ENCODE measurements at regions not wholly inside any gene's neighbourhood (a gene's known extent, or its start where the extent isn't known, plus 50 kb on each side); places are given as distances from the start of the nearest gene placed in this dataset.

- peaks cover 11% of the 10 kb centered on the region for H3K4me1 Mint-ChIP-seq (ENCODE audit: low read depth)
Observed at GRCh38 chr12:124445826-124446225, 121.6 kb downstream of the NCOR2 start.

DNA sequence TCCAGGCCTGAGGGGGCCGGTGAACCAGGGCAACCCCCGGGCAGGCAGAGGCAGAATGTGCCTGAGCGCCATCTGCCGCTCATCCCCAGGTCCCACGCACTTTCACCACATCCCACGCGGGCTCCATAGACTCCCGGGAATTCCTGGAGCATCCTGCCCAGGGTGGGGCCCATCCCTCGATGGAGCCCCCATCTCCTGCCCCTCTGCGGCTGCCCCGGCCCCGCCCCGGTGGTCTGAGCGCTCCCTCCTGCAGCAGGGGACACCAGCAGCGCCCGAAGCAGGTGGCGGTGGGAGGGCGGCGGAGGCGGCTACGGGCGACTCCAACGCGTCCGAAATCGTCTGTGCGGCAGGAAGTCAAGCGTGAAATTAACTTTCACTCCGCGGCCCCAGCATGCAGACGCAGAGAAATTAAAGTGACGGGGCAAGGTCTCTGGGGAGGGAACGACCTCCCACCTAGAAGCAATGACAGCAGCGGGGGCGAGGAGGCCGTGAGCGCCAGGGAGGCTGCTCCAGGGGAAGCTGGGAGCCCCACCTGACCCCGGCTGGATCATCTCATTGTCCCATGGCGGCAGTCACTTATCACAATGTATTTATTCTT is 122.2 kb downstream of the NCOR2 start:
- Mint-ChIP-seq H3K9me3 (no peaks in the 10 kb centered on the region), H3K27me3 (ENCODE audit: low read depth) (no peaks in the 10 kb centered on the region), H3K27ac (no peak overlapping the region), H3K4me1 (ENCODE audit: low read depth) (peaks cover 9% of the 10 kb centered on the region), H3K4me3 (no peak overlapping the region), H3K36me3 (ENCODE audit: low read depth) (peaks cover 12% of the 10 kb centered on the region)

More at GRCh38 chr12:124445826-124446225, 121.6 kb downstream of the NCOR2 start:
- Mint-ChIP-seq H3K36me3 (ENCODE audit: low read depth) (peaks cover 12% of the 10 kb centered on the region), H3K27ac (no peak overlapping the region), H3K27me3 (ENCODE audit: low read depth) (no peaks in the 10 kb centered on the region), H3K9me3 (no peaks in the 10 kb centered on the region), H3K4me3 (no peak overlapping the region)

- Mint-ChIP-seq H3K4me1 (ENCODE audit: low read depth) (peaks cover 9% of the 10 kb centered on the region), H3K27ac (no peak overlapping the region), H3K36me3 (ENCODE audit: low read depth) (peaks cover 12% of the 10 kb centered on the region), H3K27me3 (ENCODE audit: low read depth) (no peaks in the 10 kb centered on the region), H3K4me3 (no peak overlapping the region), H3K9me3 (no peaks in the 10 kb centered on the region)
Observed at GRCh38 chr12:124443931-124444712, 123.3 kb downstream of the NCOR2 start.

- Mint-ChIP-seq H3K27ac (no peak overlapping the region), H3K27me3 (ENCODE audit: low read depth) (no peaks in the 10 kb centered on the region), H3K9me3 (no peaks in the 10 kb centered on the region), H3K4me3 (no peak overlapping the region), H3K36me3 (ENCODE audit: low read depth) (peaks cover 7% of the 10 kb centered on the region), H3K4me1 (ENCODE audit: low read depth) (peaks cover 4% of the 10 kb centered on the region)
Observed at GRCh38 chr12:124442772-124443445, 124.5 kb downstream of the NCOR2 start.

GRCh38 chr12:124442281-124442680 is 125.1 kb downstream of the NCOR2 start:
- Mint-ChIP-seq H3K36me3 (ENCODE audit: low read depth) (peaks cover 7% of the 10 kb centered on the region), H3K4me3 (no peak overlapping the region), H3K27ac (no peak overlapping the region)

DNA sequence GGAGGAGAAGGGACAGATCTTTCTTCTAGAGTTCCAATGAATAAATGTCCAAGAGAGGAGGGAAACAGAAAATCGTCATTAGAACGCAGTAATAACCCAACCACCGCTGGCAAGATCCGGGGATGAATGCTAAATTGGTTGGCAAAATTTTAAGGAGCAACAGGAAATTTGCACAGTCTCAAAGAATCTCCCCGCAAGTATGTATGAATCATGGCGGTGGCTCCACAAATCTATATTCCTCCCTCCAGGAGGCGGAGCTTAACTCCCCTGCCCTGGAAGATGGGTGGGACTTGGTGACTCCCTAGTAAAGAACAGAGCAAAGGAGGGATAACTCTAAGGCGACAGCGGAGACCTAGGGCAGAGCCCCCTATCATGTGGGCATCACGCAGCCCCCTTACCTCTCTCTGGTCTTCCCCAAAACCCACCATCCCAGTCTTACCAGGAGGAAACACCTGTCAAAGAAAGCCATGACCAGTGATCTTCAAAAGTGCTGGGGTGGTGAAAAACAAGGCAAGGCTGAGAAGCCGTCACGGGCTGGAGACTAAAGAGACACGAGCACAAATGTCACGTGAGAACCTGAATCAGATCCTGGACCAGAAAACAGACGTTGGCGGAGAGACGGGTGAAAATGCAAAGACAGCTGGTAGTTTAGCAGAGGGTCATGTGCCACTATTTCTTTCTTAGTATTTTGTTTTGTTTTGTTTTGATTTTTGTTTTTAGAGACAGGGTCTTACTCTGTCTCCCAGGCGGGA is 125.8 kb downstream of the NCOR2 start:
- H3K9me3 Mint-ChIP-seq, result no peaks in the 10 kb centered on the region
- H3K27ac Mint-ChIP-seq, result no peak overlapping the region
- no peaks in the 10 kb centered on the region for H3K27me3 Mint-ChIP-seq (ENCODE audit: low read depth)

More at GRCh38 chr12:124442281-124442680, 125.1 kb downstream of the NCOR2 start:
- no peaks in the 10 kb centered on the region for H3K9me3 Mint-ChIP-seq
- H3K27me3 Mint-ChIP-seq (ENCODE audit: low read depth), result no peaks in the 10 kb centered on the region
- peaks cover 4% of the 10 kb centered on the region for H3K4me1 Mint-ChIP-seq (ENCODE audit: low read depth)

DNA sequence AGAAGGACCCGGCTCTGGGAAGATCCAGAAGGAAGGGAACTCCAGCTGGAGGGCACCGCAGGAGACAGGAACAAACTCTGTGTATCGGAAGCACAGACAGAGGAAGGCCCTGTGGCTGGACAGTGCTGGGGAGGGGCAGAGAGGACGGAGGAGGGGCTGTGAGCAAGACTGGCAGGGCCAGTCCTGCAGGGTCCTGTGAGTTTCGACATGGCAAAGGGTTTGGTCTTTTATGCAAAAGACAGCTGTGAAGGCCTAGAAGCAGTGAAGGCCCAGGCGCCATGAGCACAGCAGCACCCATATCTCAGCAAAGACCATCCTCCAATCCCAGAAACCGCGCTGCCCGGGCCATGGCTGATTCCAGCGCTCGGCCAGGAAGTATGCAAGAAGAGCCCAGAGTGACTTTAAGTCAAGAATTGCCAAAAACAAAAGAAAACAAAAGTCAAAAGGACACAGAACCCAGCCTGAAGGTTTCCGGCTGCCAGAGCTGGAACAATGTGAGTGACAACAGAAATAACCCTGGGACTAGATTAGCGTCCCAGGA is 126.5 kb downstream of the NCOR2 start:
- H3K27ac Mint-ChIP-seq, result no peak overlapping the region
- peaks cover 7% of the 10 kb centered on the region for H3K36me3 Mint-ChIP-seq (ENCODE audit: low read depth)
- no peaks in the 10 kb centered on the region for H3K27me3 Mint-ChIP-seq (ENCODE audit: low read depth)
- H3K4me3 Mint-ChIP-seq, result no peak overlapping the region
- peaks cover 4% of the 10 kb centered on the region for H3K4me1 Mint-ChIP-seq (ENCODE audit: low read depth)
- no peaks in the 10 kb centered on the region for H3K9me3 Mint-ChIP-seq

More for the DNA sequence above, 125.8 kb downstream of the NCOR2 start:
- H3K4me3 Mint-ChIP-seq, result no peak overlapping the region
- peaks cover 7% of the 10 kb centered on the region for H3K36me3 Mint-ChIP-seq (ENCODE audit: low read depth)
- H3K4me1 Mint-ChIP-seq (ENCODE audit: low read depth), result peaks cover 4% of the 10 kb centered on the region

- H3K4me1 Mint-ChIP-seq (ENCODE audit: low read depth), result peaks cover 4% of the 10 kb centered on the region
- no peak overlapping the region for H3K4me3 Mint-ChIP-seq
- H3K36me3 Mint-ChIP-seq (ENCODE audit: low read depth), result peaks cover 7% of the 10 kb centered on the region
- no peak overlapping the region for H3K27ac Mint-ChIP-seq
- no peaks in the 10 kb centered on the region for H3K27me3 Mint-ChIP-seq (ENCODE audit: low read depth)
- H3K9me3 Mint-ChIP-seq, result no peaks in the 10 kb centered on the region
Observed at GRCh38 chr12:124440031-124440626, 127.3 kb downstream of the NCOR2 start.

DNA sequence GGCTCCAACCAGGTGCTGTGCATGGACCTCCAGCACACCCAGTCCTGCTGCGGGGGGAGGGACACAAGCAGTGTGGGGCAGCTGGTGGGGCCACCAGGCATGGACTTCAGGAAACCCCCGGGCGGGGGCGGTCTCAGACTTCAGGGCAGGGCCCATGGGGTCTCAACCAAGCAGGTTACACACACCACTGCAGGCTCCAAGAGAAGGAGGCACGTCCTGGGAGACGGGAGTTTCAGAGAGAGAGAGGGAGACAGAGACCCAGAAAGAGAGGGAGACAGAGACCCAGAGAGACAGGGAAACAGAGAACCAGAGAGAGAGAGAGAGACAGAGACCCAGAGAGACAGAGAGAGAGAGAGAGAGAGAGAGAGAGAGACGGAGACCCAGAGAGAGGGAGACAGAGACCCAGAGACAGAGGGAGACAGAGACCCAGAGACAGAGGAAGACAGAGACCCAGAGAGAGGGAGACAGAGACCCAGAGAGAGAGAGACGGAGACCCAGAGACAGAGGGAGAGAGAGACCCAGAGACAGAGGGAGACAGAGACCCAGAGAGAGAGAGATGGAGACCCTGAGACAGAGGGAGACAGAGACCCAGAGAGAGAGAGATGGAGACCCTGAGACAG is 128.9 kb downstream of the NCOR2 start:
- Mint-ChIP-seq H3K27me3 (ENCODE audit: low read depth) (no peaks in the 10 kb centered on the region), H3K36me3 (ENCODE audit: low read depth) (peaks cover 2% of the 10 kb centered on the region), H3K4me3 (no peak overlapping the region), H3K27ac (no peak overlapping the region), H3K9me3 (no peaks in the 10 kb centered on the region), H3K4me1 (ENCODE audit: low read depth) (peaks cover 1% of the 10 kb centered on the region)

DNA sequence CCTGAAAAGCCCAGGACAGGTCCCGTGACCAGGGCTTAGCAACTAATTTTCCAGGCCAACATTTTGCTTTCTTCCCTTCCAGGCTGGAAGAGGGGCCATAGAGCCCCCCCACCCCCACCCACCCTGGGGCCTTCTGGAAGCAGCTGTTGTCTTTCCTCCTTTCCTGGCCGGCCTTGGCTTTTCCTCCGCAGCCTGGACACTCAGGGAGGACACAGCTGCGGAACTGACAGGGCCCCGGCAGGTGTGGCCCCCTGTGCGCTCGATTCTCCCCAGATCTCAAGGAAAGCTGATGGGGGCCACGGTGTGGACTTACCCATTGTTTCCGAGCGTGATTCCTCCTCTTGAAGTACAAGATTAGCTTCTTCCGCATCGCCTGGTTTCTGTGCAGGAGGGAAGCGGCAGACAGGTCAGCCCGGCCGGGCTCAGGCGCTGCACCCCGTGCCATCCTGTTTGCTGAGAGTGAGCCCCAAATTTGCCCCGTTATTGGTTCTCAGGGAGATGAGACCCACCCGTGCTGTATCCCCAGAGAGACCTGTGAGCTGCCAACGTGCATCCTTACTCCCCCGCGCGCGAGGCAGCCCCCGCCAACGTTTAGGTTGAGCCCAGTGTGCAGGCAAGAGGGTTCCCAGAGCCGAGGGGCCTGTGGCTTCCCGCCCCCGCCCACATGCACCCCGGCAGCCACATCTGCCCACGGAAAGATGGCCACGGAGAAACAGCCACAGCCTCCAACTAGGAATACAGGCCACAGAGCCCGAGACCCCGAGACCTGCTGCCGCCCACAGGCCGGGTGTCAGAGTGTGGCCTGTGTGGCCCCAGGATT is 129.6 kb downstream of the NCOR2 start:
- peak overlapping the region; percentile 1 for H3K27ac Mint-ChIP-seq
- no peaks in the 10 kb centered on the region for H3K27me3 Mint-ChIP-seq (ENCODE audit: low read depth)
- H3K4me3 Mint-ChIP-seq, result no peak overlapping the region
- H3K4me1 Mint-ChIP-seq (ENCODE audit: low read depth), result peaks cover 1% of the 10 kb centered on the region
- H3K9me3 Mint-ChIP-seq, result no peaks in the 10 kb centered on the region
- H3K36me3 Mint-ChIP-seq (ENCODE audit: low read depth), result peaks cover 2% of the 10 kb centered on the region

GRCh38 chr12:124437121-124437520 is 130.3 kb downstream of the NCOR2 start:
- peaks cover 2% of the 10 kb centered on the region for H3K36me3 Mint-ChIP-seq (ENCODE audit: low read depth)
- no peaks in the 10 kb centered on the region for H3K9me3 Mint-ChIP-seq

GRCh38 chr12:124436366-124436765 is 131.0 kb downstream of the NCOR2 start:
- H3K27me3 Mint-ChIP-seq (ENCODE audit: low read depth), result no peaks in the 10 kb centered on the region
- H3K4me3 Mint-ChIP-seq, result no peak overlapping the region
- H3K4me1 Mint-ChIP-seq (ENCODE audit: low read depth), result peaks cover 6% of the 10 kb centered on the region
- H3K36me3 Mint-ChIP-seq (ENCODE audit: low read depth), result peaks cover 8% of the 10 kb centered on the region
- peaks cover 7% of the 10 kb centered on the region for H3K9me3 Mint-ChIP-seq
- no peak overlapping the region for H3K27ac Mint-ChIP-seq

More at GRCh38 chr12:124437121-124437520, 130.3 kb downstream of the NCOR2 start:
- no peaks in the 10 kb centered on the region for H3K27me3 Mint-ChIP-seq (ENCODE audit: low read depth)
- peaks cover 1% of the 10 kb centered on the region for H3K4me1 Mint-ChIP-seq (ENCODE audit: low read depth)
- no peak overlapping the region for H3K4me3 Mint-ChIP-seq
- no peak overlapping the region for H3K27ac Mint-ChIP-seq
